HepG2 (cell line): ENCODE measurements at regions not wholly inside any gene's neighbourhood (a gene's known extent, or its start where the extent isn't known, plus 50 kb on each side); places are given as distances from the start of the nearest gene placed in this dataset.

Experiments used
- ATAC-seq: fragments of 200-7000 bp; cut with Tn5 transposase; 3 replicates; pipeline ENCODE4 v1.9.1; 2020; ENCODE audit warnings: mild to moderate bottlenecking, moderate library complexity
- BruUV-seq: library from RNA; stranded (reverse); fragments of 400-500 nt; replicated peaks from 2 replicates; lab custom pipeline; 2021; lab: Mats Ljungman, UMichigan
- CTCF ChIA-PET: fragments of 300-600 bp; formaldehyde crosslinking; extraction: SDS; loops from one replicate; lab custom pipeline; 2021; ENCODE audit warnings: low total read pairs, inconsistent platforms, low intra/inter-chr PET ratio; lab: Yijun Ruan, JAX
- POLR2A ChIA-PET: fragments of 350-600 bp; sonication (Branson Sonifier 250); formaldehyde crosslinking; loops from one replicate; lab custom pipeline; 2020; ENCODE audit warnings: antibody characterized with exemption, inconsistent platforms; lab: Yijun Ruan, JAX
- DNase-seq: peaks from one replicate; pipeline ENCODE4 v3.0.0-alpha.2; 2015; ENCODE audit warnings: low spot score
- FAIRE-seq: peaks from 3 replicates; lab custom pipeline; 2011; peaks lifted over from hg19 to GRCh38; lab: Jason Lieb, UNC
- H2AFZ ChIP-seq: one replicate; pipeline ENCODE4 v1.6.1; 2011; ENCODE audit warnings: low read length, inconsistent platforms
- H3K27ac ChIP-seq: fragments of 300-600 bp; 3 replicates; pipeline ENCODE4 v1.8.0; 2011; ENCODE audit warnings: mixed run types, mild to moderate bottlenecking, mixed read lengths, low read length, inconsistent platforms; ENCODE audit not compliant: insufficient read depth; ENCODE audit errors: extremely low read length
- H3K27me3 ChIP-seq, 2 experiments: fragments of 200-600 bp in 1 of 2; 2 replicates in 1 of 2; 3 replicates in 1 of 2; pipeline versions ENCODE4 v1.6.0 to v1.8.0; 2011; ENCODE audit warnings: low read length in 2 of 2, mild to moderate bottlenecking in 2 of 2, moderate library complexity in 2 of 2, inconsistent platforms in 1 of 2; ENCODE audit not compliant: insufficient read depth in 2 of 2, control insufficient read depth in 1 of 2
- H3K36me3 ChIP-seq, 2 experiments: fragments of 200-600 bp in 1 of 2; replicated peaks in 1 of 2; 2 replicates in 1 of 2; 3 replicates in 1 of 2; pipeline versions ENCODE4 v1.5.1 to v1.8.0; 2011; ENCODE audit warnings: low read length in 2 of 2, inconsistent platforms in 1 of 2; ENCODE audit not compliant: insufficient read depth in 2 of 2, control insufficient read depth in 1 of 2
- H3K4me1 ChIP-seq: 2 replicates; pipeline ENCODE4 v1.5.1; 2012; ENCODE audit warnings: low read length, inconsistent platforms; ENCODE audit not compliant: insufficient read depth
- H3K4me2 ChIP-seq: 2 replicates; pipeline ENCODE4 v1.6.0; 2011; ENCODE audit warnings: low read depth, low read length, inconsistent platforms
- H3K4me3 ChIP-seq, 3 experiments: fragments of 200-600 bp in 1 of 3; sonication (generic), shearing (Covaris generic) in 1 of 3; replicated peaks in 1 of 3; 2 replicates each; pipeline ENCODE4 v1.5.1; 2011 to 2016; ENCODE audit warnings: low read length in 3 of 3, inconsistent platforms in 2 of 3, low read depth in 2 of 3, mild to moderate bottlenecking in 2 of 3, control low read depth in 1 of 3, mixed read lengths in 1 of 3; ENCODE audit not compliant: insufficient read depth in 1 of 3
- H3K79me2 ChIP-seq: one replicate; pipeline ENCODE4 v1.6.1; 2011; ENCODE audit warnings: low read length, inconsistent platforms; ENCODE audit not compliant: insufficient read depth
- H3K9ac ChIP-seq: 2 replicates; pipeline ENCODE4 v1.6.0; 2011; ENCODE audit warnings: mild to moderate bottlenecking, low read depth, low read length, inconsistent platforms; ENCODE audit not compliant: insufficient read depth
- H3K9me3 ChIP-seq: 2 replicates; pipeline ENCODE4 v1.5.1; 2012; ENCODE audit warnings: mild to moderate bottlenecking, low read length
- H4K20me1 ChIP-seq: 2 replicates; pipeline ENCODE4 v1.6.0; 2011; ENCODE audit warnings: inconsistent platforms, mild to moderate bottlenecking, low read length, moderate library complexity; ENCODE audit not compliant: insufficient read depth
- EZH2 ChIP-seq: conservative IDR thresholded peaks from 2 replicates; pipeline ENCODE4 v1.6.1; 2012; ENCODE audit warnings: mild to moderate bottlenecking, low read depth, low read length, moderate library complexity
- HOXA3 ChIP-seq: sonication (generic); formaldehyde crosslinking; IDR thresholded peaks from 2 replicates; pipeline ENCODE4 v1.5.0; 2020; ENCODE audit warnings: missing genetic modification reagents
- KLF11 ChIP-seq: IDR thresholded peaks from 2 replicates; pipeline ENCODE4 v1.6.1; 2016; ENCODE audit warnings: missing compliant biosample characterization
- MAFK ChIP-seq, 2 experiments: IDR thresholded peaks in 1 of 2; conservative IDR thresholded peaks in 1 of 2; 2 replicates each; pipeline ENCODE4 v1.6.1; 2011; ENCODE audit warnings: improper control_type of control experiment in 2 of 2, low read length in 2 of 2
- NCOA2 ChIP-seq: sonication (generic); formaldehyde crosslinking; IDR thresholded peaks from 2 replicates; pipeline ENCODE4 v1.8.0; 2022; ENCODE audit warnings: inconsistent platforms
- NFE2L2 ChIP-seq: fragments of 150-350 bp; IDR thresholded peaks from 2 replicates; pipeline ENCODE4 v1.6.1; 2014; ENCODE audit warnings: low read length
- RORA ChIP-seq: sonication (generic); formaldehyde crosslinking; IDR thresholded peaks from 2 replicates; pipeline ENCODE4 v1.5.0; 2020; ENCODE audit warnings: mild to moderate bottlenecking, missing genetic modification reagents, moderate library complexity
- SMAD9 ChIP-seq: sonication (generic); formaldehyde crosslinking; IDR thresholded peaks from 2 replicates; pipeline ENCODE4 v1.5.1; 2020; ENCODE audit warnings: mild to moderate bottlenecking, missing genetic modification reagents
- ZNF761 ChIP-seq: sonication (generic); formaldehyde crosslinking; conservative IDR thresholded peaks from 2 replicates; pipeline ENCODE4 v1.4.0; 2020; ENCODE audit warnings: mild to moderate bottlenecking, missing genetic modification reagents
- ZNF772 ChIP-seq: sonication (generic); formaldehyde crosslinking; IDR thresholded peaks from 2 replicates; pipeline ENCODE4 v1.5.0; 2020; ENCODE audit warnings: mild to moderate bottlenecking, missing genetic modification reagents
- ZNF780A ChIP-seq: sonication (generic); formaldehyde crosslinking; IDR thresholded peaks from 2 replicates; pipeline ENCODE4 v1.8.0; 2022; ENCODE audit warnings: mild to moderate bottlenecking, missing genetic modification reagents, moderate library complexity
- WGBS: methylation state at CpG from one replicate; pipeline ENCODE4 v1.1.6; 2017; ENCODE audit warnings: low lambda C conversion rate; 5-methylcytosine and 5-hydroxymethylcytosine counted together
- in situ Hi-C: cut with HindIII; loops from 2 replicates; pipeline ENCODE4 v1.10.0; 2017; ENCODE audit warnings: low pct_unique_long_range_greater_than_20kb; ENCODE audit not compliant: extremely low pct_ligation_motif_present
- intact Hi-C: fragments of 100-400 bp; cut with micrococcal nuclease; formaldehyde crosslinking; loops from one replicate; pipeline ENCODE4 v1.10.0; 2022; ENCODE audit not compliant: unreplicated experiment
- TF ChIP-seq, protein P1 (sequence below): sonication (generic); formaldehyde crosslinking; IDR thresholded peaks from 2 replicates; pipeline ENCODE4 v1.8.1; 2022; ENCODE audit warnings: low read depth, mild to moderate bottlenecking, missing genetic modification reagents
- TF ChIP-seq, protein P2 (sequence below): IDR thresholded peaks from 2 replicates; pipeline ENCODE4 v1.6.1; 2016

DNA sequence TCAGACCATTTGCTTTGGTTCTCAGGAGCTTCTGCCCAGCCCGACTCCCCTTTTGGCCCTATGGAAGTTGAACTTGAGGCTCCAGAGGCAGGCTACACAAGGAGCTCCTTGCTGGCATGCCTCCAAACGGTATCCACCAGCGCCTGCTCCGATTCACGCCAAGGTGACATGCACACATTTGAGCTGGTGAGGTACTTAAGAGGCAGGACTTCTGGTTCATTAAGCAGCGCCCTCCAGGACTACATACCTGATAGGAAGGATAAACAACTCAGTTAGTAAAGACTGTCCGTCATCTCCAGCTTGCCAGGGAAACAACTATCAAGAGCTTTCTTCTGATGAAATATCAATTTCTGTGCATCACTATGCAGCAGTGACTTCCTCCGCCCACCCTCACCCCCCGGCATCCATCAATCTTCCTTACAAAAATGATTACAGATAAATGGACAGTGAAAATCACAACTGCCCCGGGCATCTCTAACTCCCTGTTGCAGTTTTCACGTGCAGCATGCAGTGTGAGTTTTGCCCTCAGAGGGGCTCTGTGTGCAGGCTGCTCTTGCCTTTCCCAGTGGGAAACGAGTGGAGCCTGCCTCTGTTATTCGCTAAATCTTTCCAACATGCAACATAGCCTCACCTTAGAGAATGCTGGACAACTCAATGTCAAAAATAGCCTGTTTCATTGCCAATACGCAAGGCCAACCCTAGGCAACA is 122.9 kb downstream of the ARRDC4 start:
- H3K9me3 ChIP-seq = no peaks in the 10 kb centered on the region
- no peak overlapping the region for H3K4me2 ChIP-seq
- no peak overlapping the region for H3K4me3 ChIP-seq
- ChIA-PET CTCF (interaction anchor here (0.8 to 1.9 kb wide), 2 partner anchors 174 to 179 kb away, joined by 3 to 7 read pairs; no protein-coding TSS in a partner anchor), POLR2A (no interaction called here)
- TF ChIP-seq, protein P1, sequence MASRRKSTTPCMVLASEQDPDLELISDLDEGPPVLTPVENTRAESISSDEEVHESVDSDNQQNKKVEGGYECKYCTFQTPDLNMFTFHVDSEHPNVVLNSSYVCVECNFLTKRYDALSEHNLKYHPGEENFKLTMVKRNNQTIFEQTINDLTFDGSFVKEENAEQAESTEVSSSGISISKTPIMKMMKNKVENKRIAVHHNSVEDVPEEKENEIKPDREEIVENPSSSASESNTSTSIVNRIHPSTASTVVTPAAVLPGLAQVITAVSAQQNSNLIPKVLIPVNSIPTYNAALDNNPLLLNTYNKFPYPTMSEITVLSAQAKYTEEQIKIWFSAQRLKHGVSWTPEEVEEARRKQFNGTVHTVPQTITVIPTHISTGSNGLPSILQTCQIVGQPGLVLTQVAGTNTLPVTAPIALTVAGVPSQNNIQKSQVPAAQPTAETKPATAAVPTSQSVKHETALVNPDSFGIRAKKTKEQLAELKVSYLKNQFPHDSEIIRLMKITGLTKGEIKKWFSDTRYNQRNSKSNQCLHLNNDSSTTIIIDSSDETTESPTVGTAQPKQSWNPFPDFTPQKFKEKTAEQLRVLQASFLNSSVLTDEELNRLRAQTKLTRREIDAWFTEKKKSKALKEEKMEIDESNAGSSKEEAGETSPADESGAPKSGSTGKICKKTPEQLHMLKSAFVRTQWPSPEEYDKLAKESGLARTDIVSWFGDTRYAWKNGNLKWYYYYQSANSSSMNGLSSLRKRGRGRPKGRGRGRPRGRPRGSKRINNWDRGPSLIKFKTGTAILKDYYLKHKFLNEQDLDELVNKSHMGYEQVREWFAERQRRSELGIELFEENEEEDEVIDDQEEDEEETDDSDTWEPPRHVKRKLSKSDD (CRISPR knock-in tag) = no peak
- no peak for TF ChIP-seq RORA
- TF ChIP-seq ZNF780A (CRISPR knock-in tag) = no peak
- TF ChIP-seq ZNF761 = no peak
- TF ChIP-seq ZNF772 (CRISPR knock-in tag) = no peak
- TF ChIP-seq HOXA3 = no peak
- TF ChIP-seq, protein P2, sequence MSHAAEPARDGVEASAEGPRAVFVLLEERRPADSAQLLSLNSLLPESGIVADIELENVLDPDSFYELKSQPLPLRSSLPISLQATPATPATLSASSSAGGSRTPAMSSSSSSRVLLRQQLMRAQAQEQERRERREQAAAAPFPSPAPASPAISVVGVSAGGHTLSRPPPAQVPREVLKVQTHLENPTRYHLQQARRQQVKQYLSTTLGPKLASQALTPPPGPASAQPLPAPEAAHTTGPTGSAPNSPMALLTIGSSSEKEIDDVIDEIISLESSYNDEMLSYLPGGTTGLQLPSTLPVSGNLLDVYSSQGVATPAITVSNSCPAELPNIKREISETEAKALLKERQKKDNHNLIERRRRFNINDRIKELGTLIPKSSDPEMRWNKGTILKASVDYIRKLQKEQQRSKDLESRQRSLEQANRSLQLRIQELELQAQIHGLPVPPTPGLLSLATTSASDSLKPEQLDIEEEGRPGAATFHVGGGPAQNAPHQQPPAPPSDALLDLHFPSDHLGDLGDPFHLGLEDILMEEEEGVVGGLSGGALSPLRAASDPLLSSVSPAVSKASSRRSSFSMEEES (CRISPR knock-in tag) = no peak
- TF ChIP-seq KLF11 (CRISPR knock-in tag) = no peak
- no peak for TF ChIP-seq NFE2L2
- no peak for TF ChIP-seq SMAD9 (CRISPR knock-in tag)
- TF ChIP-seq EZH2 = no peak
- TF ChIP-seq MAFK (conservative IDR thresholded peaks at IDR 0.05 in 1 of 2, IDR thresholded peaks at IDR 0.05 in 1 of 2; ENCODE audit: low read length in 2 of 2) = no peak
- no peak for TF ChIP-seq NCOA2 (CRISPR knock-in tag)
- no peaks in the 10 kb centered on the region for H3K27me3 ChIP-seq
- H3K27ac ChIP-seq = no peak overlapping the region
- H4K20me1 ChIP-seq = no peaks in the 10 kb centered on the region
- no peak overlapping the region for H2AFZ ChIP-seq
- in situ Hi-C loops = no loop called here
- no TSS peak for BruUV-seq
- no peak for DNase-seq
- peak; percentile 67 for ATAC-seq
- no peaks in the 10 kb centered on the region for H3K79me2 ChIP-seq
- H3K9ac ChIP-seq = no peak overlapping the region
- H3K4me1 ChIP-seq = no peaks in the 10 kb centered on the region
- H3K36me3 ChIP-seq = no peaks in the 10 kb centered on the region
- 28% methylated on average over 13 of the region's 14 CpGs for WGBS
- no peak for FAIRE-seq
- intact Hi-C loops = no loop called here
